ENCODE measurements at regions not wholly inside any gene's neighbourhood (a gene's known extent, or its start where the extent isn't known, plus 50 kb on each side); places are given as distances from the start of the nearest gene placed in this dataset.

DNA sequence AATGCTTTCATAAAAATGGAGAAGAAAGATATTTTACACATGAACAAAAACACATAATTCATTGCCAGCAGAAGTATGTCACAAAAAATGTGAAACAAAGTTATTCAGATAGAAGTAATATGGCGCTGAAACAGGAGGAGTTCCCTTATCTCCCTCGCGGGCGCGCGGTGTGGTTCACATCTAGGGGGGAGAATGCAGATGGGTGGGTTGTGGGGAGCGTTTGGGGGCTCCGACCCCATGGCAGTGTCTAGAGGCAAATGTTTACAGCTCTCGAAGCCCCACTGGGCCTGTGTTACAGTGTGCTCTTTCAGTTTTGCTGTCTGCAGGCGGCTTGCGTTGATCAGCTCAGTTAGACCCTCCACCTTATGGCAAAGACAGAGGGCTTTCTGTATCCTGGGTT, 297.5 kb downstream of the CGGBP1 start:
- TF ChIP-seq CTCF (conservative IDR thresholded peaks at IDR 0.05; ENCODE audit: low read depth, low read length) (no peak), POLR2A (IDR thresholded peaks at IDR 0.05; ENCODE audit: low read depth, low read length) (no peak), MAZ (IDR thresholded peaks at IDR 0.05; ENCODE audit: borderline replicate concordance, low read depth, low read length) (no peak), MXI1 (IDR thresholded peaks at IDR 0.05; ENCODE audit: borderline replicate concordance, low read depth, low read length) (no peak), RFX5 (IDR thresholded peaks at IDR 0.05; ENCODE audit: low read depth, low read length) (no peak)
- TF ChIP-seq, protein P1, sequence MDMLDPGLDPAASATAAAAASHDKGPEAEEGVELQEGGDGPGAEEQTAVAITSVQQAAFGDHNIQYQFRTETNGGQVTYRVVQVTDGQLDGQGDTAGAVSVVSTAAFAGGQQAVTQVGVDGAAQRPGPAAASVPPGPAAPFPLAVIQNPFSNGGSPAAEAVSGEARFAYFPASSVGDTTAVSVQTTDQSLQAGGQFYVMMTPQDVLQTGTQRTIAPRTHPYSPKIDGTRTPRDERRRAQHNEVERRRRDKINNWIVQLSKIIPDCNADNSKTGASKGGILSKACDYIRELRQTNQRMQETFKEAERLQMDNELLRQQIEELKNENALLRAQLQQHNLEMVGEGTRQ (IDR thresholded peaks at IDR 0.05; ENCODE audit: low read depth, low read length): no peak

Measured in IMR-90 (cell line).